ENCODE measurements at regions not wholly inside any gene's neighbourhood (a gene's known extent, or its start where the extent isn't known, plus 50 kb on each side); places are given as distances from the start of the nearest gene placed in this dataset.

- H3K9me3 Mint-ChIP-seq: no peaks in the 10 kb centered on the region
- H3K27ac Mint-ChIP-seq: no peak overlapping the region
- no peaks in the 10 kb centered on the region for H3K36me3 Mint-ChIP-seq
- POLR2A ChIA-PET: no interaction called here
- no peaks in the 10 kb centered on the region for H3K27me3 Mint-ChIP-seq
- ATAC-seq (ENCODE audit: low read depth) (no peak), DNase-seq (no peak)
- no peaks in the 10 kb centered on the region for H3K4me1 Mint-ChIP-seq
- H3K4me3 Mint-ChIP-seq: no peak overlapping the region
These were observed 59.8 kb upstream of the GPM6A start for GRCh38 chr4:175871774-175872405.

GRCh38 chr4:175873707-175874106 lies 61.6 kb upstream of the GPM6A start:
- H3K27ac Mint-ChIP-seq: no peak overlapping the region
- H3K4me1 Mint-ChIP-seq: no peaks in the 10 kb centered on the region
- ATAC-seq (ENCODE audit: low read depth): no peak
- POLR2A ChIA-PET: no interaction called here
- H3K4me3 Mint-ChIP-seq: no peak overlapping the region
- H3K9me3 Mint-ChIP-seq: no peaks in the 10 kb centered on the region
- H3K27me3 Mint-ChIP-seq: no peaks in the 10 kb centered on the region
- no peaks in the 10 kb centered on the region for H3K36me3 Mint-ChIP-seq
- DNase-seq: no peak

- Mint-ChIP-seq H3K4me3 (no peak overlapping the region), H3K9me3 (peaks cover 3% of the 10 kb centered on the region), H3K27me3 (no peaks in the 10 kb centered on the region), H3K4me1 (no peaks in the 10 kb centered on the region), H3K36me3 (no peaks in the 10 kb centered on the region), H3K27ac (no peak overlapping the region)
- DNase-seq (no peak), ATAC-seq (ENCODE audit: low read depth) (no peak)
- POLR2A ChIA-PET: no interaction called here
These were observed 62.2 kb upstream of the GPM6A start for GRCh38 chr4:175874306-175874705.

- DNase-seq (no peak), ATAC-seq (ENCODE audit: low read depth) (no peak)
- Mint-ChIP-seq H3K4me3 (no peak overlapping the region), H3K27me3 (no peaks in the 10 kb centered on the region), H3K27ac (no peak overlapping the region), H3K4me1 (no peaks in the 10 kb centered on the region), H3K9me3 (peaks cover 3% of the 10 kb centered on the region), H3K36me3 (no peaks in the 10 kb centered on the region)
- POLR2A ChIA-PET: no interaction called here
These were observed 64.1 kb upstream of the GPM6A start for GRCh38 chr4:175875993-175876771.

GRCh38 chr4:175882891-175883290 lies 70.8 kb upstream of the GPM6A start:
- Mint-ChIP-seq H3K27ac (no peak overlapping the region), H3K36me3 (no peaks in the 10 kb centered on the region), H3K9me3 (peaks cover 3% of the 10 kb centered on the region), H3K27me3 (no peaks in the 10 kb centered on the region), H3K4me1 (no peaks in the 10 kb centered on the region), H3K4me3 (no peak overlapping the region)
- no peak for ATAC-seq (ENCODE audit: low read depth)
- POLR2A ChIA-PET: no interaction called here
- no peak for DNase-seq

- no peaks in the 10 kb centered on the region for H3K27me3 Mint-ChIP-seq
- POLR2A ChIA-PET: no interaction called here
- no peak overlapping the region for H3K4me3 Mint-ChIP-seq
- no peaks in the 10 kb centered on the region for H3K4me1 Mint-ChIP-seq
- ATAC-seq (ENCODE audit: low read depth) (no peak), DNase-seq (no peak)
- H3K27ac Mint-ChIP-seq: no peak overlapping the region
- H3K9me3 Mint-ChIP-seq: peaks cover 2% of the 10 kb centered on the region
- no peaks in the 10 kb centered on the region for H3K36me3 Mint-ChIP-seq
These were observed 72.0 kb upstream of the GPM6A start for GRCh38 chr4:175884048-175884447.

GRCh38 chr4:175891231-175891630 lies 79.2 kb upstream of the GPM6A start:
- no peak for DNase-seq
- POLR2A ChIA-PET: no interaction called here
- no peaks in the 10 kb centered on the region for H3K4me1 Mint-ChIP-seq
- no peaks in the 10 kb centered on the region for H3K36me3 Mint-ChIP-seq
- no peaks in the 10 kb centered on the region for H3K27me3 Mint-ChIP-seq
- no peak for ATAC-seq (ENCODE audit: low read depth)
- no peak overlapping the region for H3K4me3 Mint-ChIP-seq
- H3K9me3 Mint-ChIP-seq: no peaks in the 10 kb centered on the region
- no peak overlapping the region for H3K27ac Mint-ChIP-seq

- no peak overlapping the region for H3K27ac Mint-ChIP-seq
- H3K27me3 Mint-ChIP-seq: no peaks in the 10 kb centered on the region
- H3K9me3 Mint-ChIP-seq: no peaks in the 10 kb centered on the region
- POLR2A ChIA-PET: no interaction called here
- no peak for ATAC-seq (ENCODE audit: low read depth)
- H3K4me1 Mint-ChIP-seq: no peaks in the 10 kb centered on the region
- no peak for DNase-seq
- no peaks in the 10 kb centered on the region for H3K36me3 Mint-ChIP-seq
- no peak overlapping the region for H3K4me3 Mint-ChIP-seq
These were observed 79.8 kb upstream of the GPM6A start for GRCh38 chr4:175891851-175892250.

GRCh38 chr4:175905925-175906324 lies 93.9 kb upstream of the GPM6A start:
- ATAC-seq (ENCODE audit: low read depth) (no peak), DNase-seq (no peak)
- no peak overlapping the region for H3K27ac Mint-ChIP-seq
- POLR2A ChIA-PET: no interaction called here
- no peaks in the 10 kb centered on the region for H3K36me3 Mint-ChIP-seq
- H3K4me1 Mint-ChIP-seq: no peaks in the 10 kb centered on the region
- no peaks in the 10 kb centered on the region for H3K27me3 Mint-ChIP-seq
- H3K4me3 Mint-ChIP-seq: no peak overlapping the region
- H3K9me3 Mint-ChIP-seq: no peaks in the 10 kb centered on the region

GRCh38 chr4:175906384-175906783 lies 94.3 kb upstream of the GPM6A start:
- H3K4me1 Mint-ChIP-seq: no peaks in the 10 kb centered on the region
- no peaks in the 10 kb centered on the region for H3K9me3 Mint-ChIP-seq
- no peak for DNase-seq
- POLR2A ChIA-PET: no interaction called here
- no peaks in the 10 kb centered on the region for H3K36me3 Mint-ChIP-seq
- H3K4me3 Mint-ChIP-seq: no peak overlapping the region
- no peak for ATAC-seq (ENCODE audit: low read depth)
- no peaks in the 10 kb centered on the region for H3K27me3 Mint-ChIP-seq
- no peak overlapping the region for H3K27ac Mint-ChIP-seq

GRCh38 chr4:175910700-175911099 lies 98.6 kb upstream of the GPM6A start:
- no peak for ATAC-seq (ENCODE audit: low read depth)

GRCh38 chr4:175916626-175917351 lies 104.7 kb upstream of the GPM6A start:
- Mint-ChIP-seq H3K36me3 (no peaks in the 10 kb centered on the region), H3K4me1 (no peaks in the 10 kb centered on the region), H3K27me3 (peaks cover 2% of the 10 kb centered on the region), H3K9me3 (no peaks in the 10 kb centered on the region), H3K27ac (no peak overlapping the region), H3K4me3 (no peak overlapping the region)
- ATAC-seq (ENCODE audit: low read depth) (no peak), DNase-seq (no peak)
- POLR2A ChIA-PET: no interaction called here

More at GRCh38 chr4:175910700-175911099, 98.6 kb upstream of the GPM6A start:
- Mint-ChIP-seq H3K36me3 (no peaks in the 10 kb centered on the region), H3K27ac (no peak overlapping the region), H3K4me3 (no peak overlapping the region), H3K9me3 (no peaks in the 10 kb centered on the region), H3K4me1 (no peaks in the 10 kb centered on the region), H3K27me3 (no peaks in the 10 kb centered on the region)
- DNase-seq: no peak
- POLR2A ChIA-PET: no interaction called here

GRCh38 chr4:175927121-175927520 lies 115.1 kb upstream of the GPM6A start:
- Mint-ChIP-seq H3K36me3 (no peaks in the 10 kb centered on the region), H3K27ac (no peak overlapping the region), H3K4me1 (no peaks in the 10 kb centered on the region), H3K27me3 (no peaks in the 10 kb centered on the region), H3K9me3 (no peaks in the 10 kb centered on the region), H3K4me3 (no peak overlapping the region)
- DNase-seq (no peak), ATAC-seq (ENCODE audit: low read depth) (no peak)
- POLR2A ChIA-PET: interaction anchor here (0.6 kb wide), 1 partner anchor 505 kb away, joined by 3 read pairs; no protein-coding TSS in a partner anchor

- Mint-ChIP-seq H3K36me3 (no peaks in the 10 kb centered on the region), H3K9me3 (no peaks in the 10 kb centered on the region), H3K4me3 (no peak overlapping the region), H3K27ac (no peak overlapping the region), H3K4me1 (no peaks in the 10 kb centered on the region), H3K27me3 (no peaks in the 10 kb centered on the region)
- ATAC-seq (ENCODE audit: low read depth) (no peak), DNase-seq (no peak)
- POLR2A ChIA-PET: no interaction called here
These were observed 117.4 kb upstream of the GPM6A start for GRCh38 chr4:175929441-175929840.

Data from activated naive CD8-positive, alpha-beta T cell treated with anti-CD3 and anti-CD28 coated beads, Interleukin-2, amount 10 ng/mL, durations not matched to agents 7 days and 5 days (primary cell).